ENCODE measurements at regions not wholly inside any gene's neighbourhood (a gene's known extent, or its start where the extent isn't known, plus 50 kb on each side); places are given as distances from the start of the nearest gene placed in this dataset.

GRCh38 chrX:39322496-39322895, 521.2 kb downstream of the MID1IP1 start:
- intact Hi-C loops (cut with DNase I) = no loop called here
- no peak for DNase-seq

- intact Hi-C loops (cut with DNase I) = no loop called here
- DNase-seq = no peak
These were observed 523.1 kb downstream of the MID1IP1 start for GRCh38 chrX:39324233-39324930.

- intact Hi-C loops (cut with DNase I) = no loop called here
- no peak for DNase-seq
These were observed 526.0 kb downstream of the MID1IP1 start for GRCh38 chrX:39327255-39327654.

GRCh38 chrX:39327705-39328104, 526.4 kb downstream of the MID1IP1 start:
- intact Hi-C loops (cut with DNase I) = no loop called here
- DNase-seq = no peak

- DNase-seq = no peak
- intact Hi-C loops (cut with DNase I) = no loop called here
These were observed 527.4 kb downstream of the MID1IP1 start for GRCh38 chrX:39328661-39329060.

GRCh38 chrX:39331082-39331704, 529.9 kb downstream of the MID1IP1 start:
- intact Hi-C loops (cut with DNase I) = no loop called here

GRCh38 chrX:39333451-39333850, 532.2 kb downstream of the MID1IP1 start:
- intact Hi-C loops (cut with DNase I) = no loop called here
- no peak for DNase-seq

More at GRCh38 chrX:39331082-39331704, 529.9 kb downstream of the MID1IP1 start:
- no peak for DNase-seq

GRCh38 chrX:39335513-39336235, 534.4 kb downstream of the MID1IP1 start:
- intact Hi-C loops (cut with DNase I) = no loop called here
- DNase-seq = no peak

GRCh38 chrX:39336671-39337311, 535.5 kb downstream of the MID1IP1 start:
- intact Hi-C loops (cut with DNase I) = no loop called here
- DNase-seq = no peak

- no peak for DNase-seq
- intact Hi-C loops (cut with DNase I) = no loop called here
These were observed 536.2 kb downstream of the MID1IP1 start for GRCh38 chrX:39337451-39337850.

- intact Hi-C loops (cut with DNase I) = no loop called here
- DNase-seq = no peak
These were observed 537.3 kb downstream of the MID1IP1 start for GRCh38 chrX:39338583-39338982.

GRCh38 chrX:39356119-39356807, 555.0 kb downstream of the MID1IP1 start:
- intact Hi-C loops (cut with DNase I) = no loop called here
- peak in 2 of 42 donors; percentile 3 to 40 for DNase-seq

GRCh38 chrX:39360101-39360500, 558.8 kb downstream of the MID1IP1 start:
- intact Hi-C loops (cut with DNase I) = no loop called here
- DNase-seq = no peak

GRCh38 chrX:39361736-39362135, 560.5 kb downstream of the MID1IP1 start:
- DNase-seq = peak in 25 of 42 donors; percentile 3 to 63 (median 22)
- intact Hi-C loops (cut with DNase I) = no loop called here

- no peak for DNase-seq
- intact Hi-C loops (cut with DNase I) = no loop called here
These were observed 566.2 kb downstream of the MID1IP1 start for GRCh38 chrX:39367416-39367815.

GRCh38 chrX:39372115-39372514, 570.9 kb downstream of the MID1IP1 start:
- intact Hi-C loops (cut with DNase I) = no loop called here
- no peak for DNase-seq

- DNase-seq = no peak
- intact Hi-C loops (cut with DNase I) = no loop called here
These were observed 575.9 kb downstream of the MID1IP1 start for GRCh38 chrX:39377157-39377556.

GRCh38 chrX:39377773-39378172, 576.5 kb downstream of the MID1IP1 start:
- DNase-seq = no peak
- intact Hi-C loops (cut with DNase I) = no loop called here

- intact Hi-C loops (cut with DNase I) = no loop called here
- peak in 5 of 42 donors; percentile 7 to 47 (median 15) for DNase-seq
These were observed 580.2 kb downstream of the MID1IP1 start for GRCh38 chrX:39381422-39381821.

Measured in head of caudate nucleus (tissue), 42 donors.